Activated gamma-delta T cell (primary cell): ENCODE measurements at regions not wholly inside any gene's neighbourhood (a gene's known extent, or its start where the extent isn't known, plus 50 kb on each side); places are given as distances from the start of the nearest gene placed in this dataset.

ENCODE experiments used
- DNase-seq: peaks from one replicate; lab custom pipeline; 2025; lab: John Stamatoyannopoulos, UW

GRCh38 chr13:76795701-76796695, 90.2 kb downstream of the KCTD12 start:
- no peak for DNase-seq

GRCh38 chr13:76792731-76793347, 93.4 kb downstream of the KCTD12 start:
- DNase-seq: no peak

- no peak for DNase-seq
Observed at GRCh38 chr13:76790980-76791819, 95.0 kb downstream of the KCTD12 start.

- no peak for DNase-seq
Observed at GRCh38 chr13:76790526-76790925, 95.7 kb downstream of the KCTD12 start.

GRCh38 chr13:76783798-76784197, 102.4 kb downstream of the KCTD12 start:
- no peak for DNase-seq

- no peak for DNase-seq
Observed at GRCh38 chr13:76778853-76779252, 107.4 kb downstream of the KCTD12 start.

- DNase-seq: no peak
Observed at GRCh38 chr13:76777096-76777495, 109.1 kb downstream of the KCTD12 start.

- DNase-seq: no peak
Observed at GRCh38 chr13:76775088-76775740, 111.0 kb downstream of the KCTD12 start.

- no peak for DNase-seq
Observed at GRCh38 chr13:76773448-76774094, 112.6 kb downstream of the KCTD12 start.

- no peak for DNase-seq
Observed at GRCh38 chr13:76772241-76772640, 114.0 kb downstream of the KCTD12 start.

- DNase-seq: no peak
Observed at GRCh38 chr13:76769271-76769791, 116.9 kb downstream of the KCTD12 start.

- no peak for DNase-seq
Observed at GRCh38 chr13:76768384-76768783, 117.8 kb downstream of the KCTD12 start.

GRCh38 chr13:76764916-76765315, 121.3 kb downstream of the KCTD12 start:
- no peak for DNase-seq

- no peak for DNase-seq
Observed at GRCh38 chr13:76764429-76764828, 121.8 kb downstream of the KCTD12 start.

GRCh38 chr13:76762721-76763120, 123.5 kb downstream of the KCTD12 start:
- DNase-seq: no peak

GRCh38 chr13:76759877-76760276, 126.3 kb downstream of the KCTD12 start:
- no peak for DNase-seq

GRCh38 chr13:76758738-76759137, 127.5 kb downstream of the KCTD12 start:
- DNase-seq: no peak

GRCh38 chr13:76758257-76758656, 127.9 kb downstream of the KCTD12 start:
- no peak for DNase-seq

- no peak for DNase-seq
Observed at GRCh38 chr13:76756451-76756850, 129.8 kb downstream of the KCTD12 start.

- DNase-seq: no peak
Observed at GRCh38 chr13:76754414-76754813, 131.8 kb downstream of the KCTD12 start.

GRCh38 chr13:76751278-76751677, 134.9 kb downstream of the KCTD12 start:
- DNase-seq: no peak
